SK-N-SH treated with all-trans-retinoic acid at 6 μM for 48 hours (cell line): ENCODE measurements at regions not wholly inside any gene's neighbourhood (a gene's known extent, or its start where the extent isn't known, plus 50 kb on each side); places are given as distances from the start of the nearest gene placed in this dataset.

Experiments
- ATAC-seq: fragments of 200-7000 bp; cut with Tn5 transposase; 3 replicates; pipeline ENCODE4 v1.9.1; 2020; ENCODE audit warnings: mild to moderate bottlenecking, moderate library complexity
- ARNTL ChIP-seq: fragments of 450-650 bp; formaldehyde crosslinking; IDR thresholded peaks from 2 replicates; pipeline ENCODE4 v1.5.0; 2020; ENCODE audit warnings: low read depth, mild to moderate bottlenecking, moderate library complexity, borderline replicate concordance
- BACH2 ChIP-seq: fragments of 250-450 bp; sonication (Bioruptor Pico); IDR thresholded peaks from 2 replicates; pipeline ENCODE4 v1.9.0; 2021; ENCODE audit warnings: mild to moderate bottlenecking, borderline replicate concordance
- CSDC2 ChIP-seq: fragments of 250-450 bp; sonication (Bioruptor Pico); IDR thresholded peaks from 2 replicates; pipeline ENCODE4 v1.5.0; 2020; ENCODE audit warnings: mild to moderate bottlenecking, moderate library complexity
- CSRNP3 ChIP-seq: fragments of 250-450 bp; sonication (Bioruptor Pico); IDR thresholded peaks from 2 replicates; pipeline ENCODE4 v1.5.1; 2021; ENCODE audit warnings: mild to moderate bottlenecking, moderate library complexity
- ESRRG ChIP-seq: fragments of 250-450 bp; sonication (Bioruptor Pico); IDR thresholded peaks from 2 replicates; pipeline ENCODE4 v1.6.1; 2021; ENCODE audit warnings: mild to moderate bottlenecking
- GLIS3 ChIP-seq: fragments of 250-450 bp; sonication (Bioruptor Pico); IDR thresholded peaks from 2 replicates; pipeline ENCODE4 v1.5.0; 2020; ENCODE audit warnings: mild to moderate bottlenecking, moderate library complexity
- ISL1 ChIP-seq: fragments of 250-450 bp; sonication (Bioruptor Pico); IDR thresholded peaks from 2 replicates; pipeline ENCODE4 v2.1.2; 2022; ENCODE audit warnings: mild to moderate bottlenecking, moderate library complexity
- OSR1 ChIP-seq: fragments of 250-450 bp; sonication (Bioruptor Pico); IDR thresholded peaks from 2 replicates; pipeline ENCODE4 v1.8.0; 2022; ENCODE audit warnings: moderate library complexity, mild to moderate bottlenecking, inconsistent platforms
- PPARA ChIP-seq: fragments of 250-450 bp; sonication (Bioruptor Pico); IDR thresholded peaks from 2 replicates; pipeline ENCODE4 v1.5.0; 2020; ENCODE audit warnings: mild to moderate bottlenecking, borderline replicate concordance
- RARB ChIP-seq: fragments of 250-450 bp; sonication (Bioruptor Pico); IDR thresholded peaks from 2 replicates; pipeline ENCODE4 v1.8.0; 2021; ENCODE audit warnings: mild to moderate bottlenecking, moderate library complexity
- SNAI2 ChIP-seq: fragments of 250-450 bp; sonication (Bioruptor Pico); IDR thresholded peaks from 2 replicates; pipeline ENCODE4 v1.5.0; 2020; ENCODE audit warnings: mild to moderate bottlenecking, moderate library complexity
- TCF4 ChIP-seq: fragments of 250-450 bp; sonication (Bioruptor Pico); IDR thresholded peaks from 2 replicates; pipeline ENCODE4 v1.8.0; 2021; ENCODE audit warnings: mild to moderate bottlenecking, moderate library complexity, borderline replicate concordance
- TOX ChIP-seq: fragments of 250-450 bp; sonication (Bioruptor Pico); IDR thresholded peaks from 2 replicates; pipeline ENCODE4 v1.8.0; 2021; ENCODE audit warnings: mild to moderate bottlenecking, moderate library complexity, borderline replicate concordance
- TSHZ2 ChIP-seq: fragments of 250-450 bp; sonication (Bioruptor Pico); IDR thresholded peaks from 2 replicates; pipeline ENCODE4 v1.5.0; 2020; ENCODE audit warnings: mild to moderate bottlenecking, moderate library complexity
- ZC3H10 ChIP-seq: fragments of 250-450 bp; sonication (Bioruptor Pico); IDR thresholded peaks from 2 replicates; pipeline ENCODE4 v1.5.1; 2021; ENCODE audit warnings: mild to moderate bottlenecking, moderate library complexity
- ZFP30 ChIP-seq: fragments of 450-650 bp; formaldehyde crosslinking; IDR thresholded peaks from 2 replicates; pipeline ENCODE4 v1.5.0; 2022; ENCODE audit warnings: mild to moderate bottlenecking, moderate library complexity
- ZNF565 ChIP-seq: fragments of 450-650 bp; formaldehyde crosslinking; conservative IDR thresholded peaks from 2 replicates; pipeline ENCODE4 v1.5.0; 2020; ENCODE audit warnings: low read depth, mild to moderate bottlenecking, moderate library complexity
- ZNF70 ChIP-seq: fragments of 450-650 bp; formaldehyde crosslinking; IDR thresholded peaks from 2 replicates; pipeline ENCODE4 v1.5.0; 2020; ENCODE audit warnings: mild to moderate bottlenecking, moderate library complexity
- ZNF8 ChIP-seq: fragments of 450-650 bp; formaldehyde crosslinking; IDR thresholded peaks from 2 replicates; pipeline ENCODE4 v1.5.0; 2020; ENCODE audit warnings: mild to moderate bottlenecking, moderate library complexity
- TF ChIP-seq, protein P1 (sequence below): fragments of 250-450 bp; sonication (Bioruptor Pico); IDR thresholded peaks from 2 replicates; pipeline ENCODE4 v1.8.0; 2021; ENCODE audit warnings: low read depth, mild to moderate bottlenecking, moderate library complexity, borderline replicate concordance
- TF ChIP-seq, protein P2 (sequence below): fragments of 250-450 bp; sonication (Bioruptor Pico); IDR thresholded peaks from 2 replicates; pipeline ENCODE4 v1.8.0; 2020; ENCODE audit warnings: mild to moderate bottlenecking, moderate library complexity, borderline replicate concordance

DNA sequence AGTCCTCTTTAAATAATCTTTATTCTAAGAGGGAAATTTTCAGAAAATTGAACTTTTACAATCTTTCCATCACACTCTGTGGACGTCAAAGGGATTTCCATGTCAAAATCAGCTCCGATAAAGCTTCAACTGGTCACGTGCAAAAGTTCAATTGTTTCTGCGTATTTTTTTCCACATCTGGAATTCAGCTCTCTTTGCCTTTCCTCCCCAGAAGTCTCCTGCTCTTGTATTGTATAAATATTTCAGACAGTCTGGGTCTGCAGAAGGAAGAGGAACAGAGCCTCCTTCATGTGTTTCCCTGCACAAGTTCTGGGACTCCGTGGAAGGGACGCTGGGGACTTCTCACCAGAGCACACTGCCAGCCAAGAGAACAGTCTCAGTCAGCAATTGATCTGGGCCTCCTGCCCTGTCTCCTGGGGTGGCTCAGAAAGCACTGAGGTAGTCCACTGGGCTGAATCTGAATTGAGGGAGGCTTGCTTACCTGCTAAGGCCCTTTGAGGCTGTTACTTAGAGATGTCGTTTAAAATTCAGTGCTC is 251.5 kb downstream of the TFCP2L1 start:
- no peak for ATAC-seq
- TF ChIP-seq PPARA (CRISPR knock-in tag), result no peak
- TF ChIP-seq, protein P1, sequence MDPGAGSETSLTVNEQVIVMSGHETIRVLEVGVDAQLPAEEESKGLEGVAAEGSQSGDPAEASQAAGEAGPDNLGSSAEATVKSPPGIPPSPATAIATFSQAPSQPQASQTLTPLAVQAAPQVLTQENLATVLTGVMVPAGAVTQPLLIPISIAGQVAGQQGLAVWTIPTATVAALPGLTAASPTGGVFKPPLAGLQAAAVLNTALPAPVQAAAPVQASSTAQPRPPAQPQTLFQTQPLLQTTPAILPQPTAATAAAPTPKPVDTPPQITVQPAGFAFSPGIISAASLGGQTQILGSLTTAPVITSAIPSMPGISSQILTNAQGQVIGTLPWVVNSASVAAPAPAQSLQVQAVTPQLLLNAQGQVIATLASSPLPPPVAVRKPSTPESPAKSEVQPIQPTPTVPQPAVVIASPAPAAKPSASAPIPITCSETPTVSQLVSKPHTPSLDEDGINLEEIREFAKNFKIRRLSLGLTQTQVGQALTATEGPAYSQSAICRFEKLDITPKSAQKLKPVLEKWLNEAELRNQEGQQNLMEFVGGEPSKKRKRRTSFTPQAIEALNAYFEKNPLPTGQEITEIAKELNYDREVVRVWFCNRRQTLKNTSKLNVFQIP, result no peak

DNA sequence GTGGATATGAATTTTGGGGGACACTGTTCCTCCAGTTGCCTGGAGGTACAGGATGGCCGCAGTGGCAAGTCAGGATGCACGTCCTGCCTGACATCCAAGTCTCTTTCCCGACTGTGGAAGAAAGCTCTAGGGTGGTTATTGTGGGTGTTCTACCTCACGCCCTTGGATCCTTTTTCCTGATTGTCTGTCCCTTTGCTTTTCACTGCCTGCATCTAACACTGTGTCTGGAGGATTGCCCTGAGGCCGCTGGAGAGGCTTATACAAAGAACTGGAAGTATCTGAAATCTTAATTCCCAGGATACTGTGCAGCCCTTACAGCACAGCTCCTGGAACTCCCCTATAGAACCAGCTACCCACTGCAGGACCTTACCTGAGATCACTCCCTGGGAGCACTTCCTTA is 250.5 kb downstream of the TFCP2L1 start:
- no peak for ATAC-seq
- TF ChIP-seq PPARA (CRISPR knock-in tag) (no peak), TCF4 (CRISPR knock-in tag) (no peak)
- TF ChIP-seq, all 23 proteins: peak for 0

DNA sequence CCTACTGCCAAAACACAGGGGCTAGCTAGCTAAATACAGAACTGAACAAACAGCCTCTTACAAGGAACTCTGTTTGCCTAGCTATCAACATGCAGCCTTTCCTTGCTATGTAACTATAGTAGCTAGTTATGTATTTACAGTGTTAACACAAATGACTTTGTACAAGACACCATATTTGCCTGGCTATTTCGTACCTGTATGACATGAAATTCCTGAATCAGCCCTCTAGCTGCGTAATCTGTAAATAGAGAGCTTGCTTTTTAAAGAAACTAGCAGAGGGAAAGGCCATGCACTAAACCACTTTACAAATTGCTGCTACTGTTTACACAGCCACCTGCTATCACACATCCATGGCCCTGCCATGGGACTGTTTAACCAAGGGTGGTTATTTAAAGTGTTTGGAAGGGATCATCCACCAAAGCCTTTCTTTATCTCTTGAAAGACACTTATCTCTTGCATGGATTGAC is 248.7 kb downstream of the TFCP2L1 start:
- no peak for TF ChIP-seq TCF4 (CRISPR knock-in tag)
- no peak for TF ChIP-seq TSHZ2
- TF ChIP-seq, protein P2, sequence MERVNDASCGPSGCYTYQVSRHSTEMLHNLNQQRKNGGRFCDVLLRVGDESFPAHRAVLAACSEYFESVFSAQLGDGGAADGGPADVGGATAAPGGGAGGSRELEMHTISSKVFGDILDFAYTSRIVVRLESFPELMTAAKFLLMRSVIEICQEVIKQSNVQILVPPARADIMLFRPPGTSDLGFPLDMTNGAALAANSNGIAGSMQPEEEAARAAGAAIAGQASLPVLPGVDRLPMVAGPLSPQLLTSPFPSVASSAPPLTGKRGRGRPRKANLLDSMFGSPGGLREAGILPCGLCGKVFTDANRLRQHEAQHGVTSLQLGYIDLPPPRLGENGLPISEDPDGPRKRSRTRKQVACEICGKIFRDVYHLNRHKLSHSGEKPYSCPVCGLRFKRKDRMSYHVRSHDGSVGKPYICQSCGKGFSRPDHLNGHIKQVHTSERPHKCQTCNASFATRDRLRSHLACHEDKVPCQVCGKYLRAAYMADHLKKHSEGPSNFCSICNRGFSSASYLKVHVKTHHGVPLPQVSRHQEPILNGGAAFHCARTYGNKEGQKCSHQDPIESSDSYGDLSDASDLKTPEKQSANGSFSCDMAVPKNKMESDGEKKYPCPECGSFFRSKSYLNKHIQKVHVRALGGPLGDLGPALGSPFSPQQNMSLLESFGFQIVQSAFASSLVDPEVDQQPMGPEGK (CRISPR knock-in tag), result no peak
- TF ChIP-seq CSDC2, result no peak
- TF ChIP-seq ZC3H10 (CRISPR knock-in tag), result no peak
- TF ChIP-seq OSR1, result no peak
- no peak for TF ChIP-seq ZNF8 (CRISPR knock-in tag)
- TF ChIP-seq, protein P1, result no peak
- no peak for TF ChIP-seq BACH2
- no peak for TF ChIP-seq ESRRG
- TF ChIP-seq ZFP30 (CRISPR knock-in tag), result no peak
- no peak for TF ChIP-seq ARNTL
- TF ChIP-seq TOX (CRISPR knock-in tag), result no peak
- no peak for TF ChIP-seq SNAI2 (CRISPR knock-in tag)
- no peak for TF ChIP-seq ZNF70 (CRISPR knock-in tag)
- TF ChIP-seq, all 23 proteins: peak for 0
- ATAC-seq, result no peak

- ATAC-seq, result no peak
- TF ChIP-seq GLIS3 (CRISPR knock-in tag), result no peak
- TF ChIP-seq OSR1, result no peak
- no peak for TF ChIP-seq CSRNP3 (CRISPR knock-in tag)
- TF ChIP-seq ISL1 (CRISPR knock-in tag), result no peak
- no peak for TF ChIP-seq TOX (CRISPR knock-in tag)
- TF ChIP-seq, protein P1, result no peak
- TF ChIP-seq RARB (CRISPR knock-in tag), result no peak
- TF ChIP-seq ZNF8 (CRISPR knock-in tag), result no peak
- TF ChIP-seq ZC3H10 (CRISPR knock-in tag), result no peak
- TF ChIP-seq TSHZ2, result no peak
- no peak for TF ChIP-seq PPARA (CRISPR knock-in tag)
- TF ChIP-seq BACH2, result no peak
- TF ChIP-seq ZNF565 (CRISPR knock-in tag), result no peak
- TF ChIP-seq ZNF70 (CRISPR knock-in tag), result no peak
These were observed 247.5 kb downstream of the TFCP2L1 start for GRCh38 chr2:121037480-121037879.
